OCI-LY1 (cell line): ENCODE measurements at regions not wholly inside any gene's neighbourhood (a gene's known extent, or its start where the extent isn't known, plus 50 kb on each side); places are given as distances from the start of the nearest gene placed in this dataset.
A peak's percentile ranks its signal among the peaks of the same experiment; 100 is the strongest.

Experiments used
- H2AFZ ChIP-seq: fragments of 200-600 bp; sonication (generic), shearing (Covaris generic); 2 replicates; pipeline ENCODE4 v1.6.0; 2014; ENCODE audit warnings: antibody characterized with exemption, mild to moderate bottlenecking, low read length
- H3F3A ChIP-seq: fragments of 200-600 bp; sonication (generic), shearing (Covaris generic); 2 replicates; pipeline ENCODE4 v1.6.0; 2014; ENCODE audit warnings: mild to moderate bottlenecking, antibody characterized with exemption, low read length, moderate library complexity; ENCODE audit not compliant: insufficient read depth
- H3K27ac ChIP-seq: fragments of 200-600 bp; sonication (generic); 2 replicates; pipeline ENCODE4 v1.5.1; 2014; ENCODE audit warnings: low read length, mixed run types, mild to moderate bottlenecking, low read depth; ENCODE audit not compliant: poor library complexity, severe bottlenecking
- H3K27me3 ChIP-seq: fragments of 200-600 bp; sonication (generic); 2 replicates; pipeline ENCODE4 v1.6.0; 2014; ENCODE audit warnings: antibody characterized with exemption, mild to moderate bottlenecking, low read length, moderate library complexity; ENCODE audit not compliant: insufficient read depth
- H3K36me3 ChIP-seq: fragments of 200-600 bp; sonication (generic); 2 replicates; pipeline ENCODE4 v1.6.1; 2014; ENCODE audit warnings: mild to moderate bottlenecking, antibody characterized with exemption, low read length, moderate library complexity, mixed read lengths; ENCODE audit not compliant: insufficient read depth
- H3K4me1 ChIP-seq: fragments of 200-600 bp; sonication (generic); 2 replicates; pipeline ENCODE4 v1.5.1; 2014; ENCODE audit warnings: mild to moderate bottlenecking, low read length, moderate library complexity; ENCODE audit not compliant: insufficient read depth, severe bottlenecking
- H3K4me2 ChIP-seq: fragments of 200-600 bp; sonication (generic), shearing (Covaris generic); 2 replicates; pipeline ENCODE4 v1.6.1; 2014; ENCODE audit warnings: low read length
- H3K4me3 ChIP-seq: fragments of 200-600 bp; sonication (generic); 2 replicates; pipeline ENCODE4 v1.5.1; 2014; ENCODE audit warnings: low read length, low read depth, mild to moderate bottlenecking, mixed read lengths; ENCODE audit not compliant: poor library complexity, severe bottlenecking
- H3K79me2 ChIP-seq: fragments of 200-600 bp; shearing (Covaris generic); 2 replicates; pipeline ENCODE4 v1.6.1; 2016; ENCODE audit warnings: mixed run types, low read length, mixed read lengths; ENCODE audit not compliant: insufficient read depth
- H3K9ac ChIP-seq: fragments of 200-600 bp; sonication (generic), shearing (Covaris generic); 2 replicates; pipeline ENCODE4 v1.6.1; 2014; ENCODE audit warnings: mild to moderate bottlenecking, low read length, mixed read lengths
- H3K9me2 ChIP-seq: fragments of 200-600 bp; sonication (generic), shearing (Covaris generic); 2 replicates; pipeline ENCODE4 v1.6.1; 2014; ENCODE audit warnings: low read depth, mild to moderate bottlenecking, low read length, mixed read lengths
- H3K9me3 ChIP-seq: fragments of 200-600 bp; shearing (Covaris generic); 2 replicates; pipeline ENCODE4 v1.6.1; 2014; ENCODE audit warnings: low read length, mixed read lengths
- H4K20me1 ChIP-seq: fragments of 200-600 bp; sonication (generic), shearing (Covaris generic); 2 replicates; pipeline ENCODE4 v1.6.0; 2016; ENCODE audit warnings: mild to moderate bottlenecking, low read length; ENCODE audit not compliant: insufficient read depth
- EZH2 ChIP-seq: fragments of 200-600 bp; sonication (generic), shearing (Covaris generic); IDR thresholded peaks from 2 replicates; pipeline ENCODE4 v1.8.0; 2017; ENCODE audit warnings: borderline replicate concordance, mixed run types, mild to moderate bottlenecking, antibody characterized with exemption, low read length, moderate library complexity, mixed read lengths
- TF ChIP-seq, protein P1 (sequence below): fragments of 200-600 bp; sonication (generic), shearing (Covaris generic); IDR thresholded peaks from 2 replicates; pipeline ENCODE4 v1.5.1; 2017; ENCODE audit warnings: mild to moderate bottlenecking, antibody characterized with exemption, low read length, moderate library complexity, mixed read lengths

DNA sequence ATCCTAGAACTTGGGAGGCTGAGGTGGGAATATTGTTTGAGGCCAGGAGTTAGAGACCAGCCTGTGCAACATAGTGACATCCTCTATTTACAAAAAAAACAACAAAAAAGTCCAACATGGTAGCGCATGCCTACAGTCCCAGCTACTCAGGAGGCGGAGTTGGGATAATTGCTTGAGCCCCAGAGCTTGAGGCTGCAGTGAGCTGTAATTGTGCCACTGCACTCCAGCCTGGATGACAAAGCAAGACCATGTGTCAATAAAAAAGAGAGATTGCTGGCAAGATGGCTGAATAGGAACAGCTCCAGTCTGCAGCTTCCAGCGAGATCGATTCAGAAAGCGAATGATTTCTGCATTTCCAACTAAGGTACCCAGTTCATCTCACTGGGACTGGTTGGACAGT is 54.8 kb upstream of the FBXL17 start:
- H3K9ac ChIP-seq = no peak overlapping the region
- no peaks in the 10 kb centered on the region for H3K79me2 ChIP-seq
- H2AFZ ChIP-seq = no peak overlapping the region
- no peak overlapping the region for H3K4me3 ChIP-seq
- peaks cover 13% of the 10 kb centered on the region for H3K4me1 ChIP-seq
- H3F3A ChIP-seq = no peaks in the 10 kb centered on the region
- TF ChIP-seq, protein P1, sequence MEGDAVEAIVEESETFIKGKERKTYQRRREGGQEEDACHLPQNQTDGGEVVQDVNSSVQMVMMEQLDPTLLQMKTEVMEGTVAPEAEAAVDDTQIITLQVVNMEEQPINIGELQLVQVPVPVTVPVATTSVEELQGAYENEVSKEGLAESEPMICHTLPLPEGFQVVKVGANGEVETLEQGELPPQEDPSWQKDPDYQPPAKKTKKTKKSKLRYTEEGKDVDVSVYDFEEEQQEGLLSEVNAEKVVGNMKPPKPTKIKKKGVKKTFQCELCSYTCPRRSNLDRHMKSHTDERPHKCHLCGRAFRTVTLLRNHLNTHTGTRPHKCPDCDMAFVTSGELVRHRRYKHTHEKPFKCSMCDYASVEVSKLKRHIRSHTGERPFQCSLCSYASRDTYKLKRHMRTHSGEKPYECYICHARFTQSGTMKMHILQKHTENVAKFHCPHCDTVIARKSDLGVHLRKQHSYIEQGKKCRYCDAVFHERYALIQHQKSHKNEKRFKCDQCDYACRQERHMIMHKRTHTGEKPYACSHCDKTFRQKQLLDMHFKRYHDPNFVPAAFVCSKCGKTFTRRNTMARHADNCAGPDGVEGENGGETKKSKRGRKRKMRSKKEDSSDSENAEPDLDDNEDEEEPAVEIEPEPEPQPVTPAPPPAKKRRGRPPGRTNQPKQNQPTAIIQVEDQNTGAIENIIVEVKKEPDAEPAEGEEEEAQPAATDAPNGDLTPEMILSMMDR = no peak
- no peak for TF ChIP-seq EZH2
- no peaks in the 10 kb centered on the region for H3K36me3 ChIP-seq
- H3K27ac ChIP-seq = no peak overlapping the region
- H3K9me3 ChIP-seq = no peaks in the 10 kb centered on the region
- no peaks in the 10 kb centered on the region for H4K20me1 ChIP-seq
- no peak overlapping the region for H3K4me2 ChIP-seq
- no peaks in the 10 kb centered on the region for H3K9me2 ChIP-seq
- no peaks in the 10 kb centered on the region for H3K27me3 ChIP-seq

DNA sequence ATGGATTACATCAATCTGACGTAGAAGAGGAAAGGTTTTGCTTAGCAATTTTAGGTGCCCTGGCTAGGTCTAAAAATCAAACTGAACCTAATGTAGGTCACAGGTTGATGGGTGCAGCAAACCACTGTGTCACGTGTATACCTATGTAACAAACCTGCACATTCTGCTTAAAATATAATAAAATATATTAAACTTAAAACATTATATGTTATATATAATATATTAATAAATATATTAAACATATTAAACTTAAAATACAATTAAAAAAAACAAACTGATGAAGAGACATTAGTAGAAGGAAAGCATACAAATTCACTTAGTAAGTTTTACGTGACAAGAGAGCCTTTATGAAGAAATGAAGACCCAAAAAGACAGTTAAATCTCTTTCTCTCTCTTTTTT is 51.7 kb upstream of the FBXL17 start:
- Histone ChIP-seq H3K4me1 (peaks cover 13% of the 10 kb centered on the region), H3K4me3 (no peak overlapping the region), H3K9ac (no peak overlapping the region), H4K20me1 (no peaks in the 10 kb centered on the region), H3F3A (no peaks in the 10 kb centered on the region), H3K9me3 (no peaks in the 10 kb centered on the region), H3K27ac (no peak overlapping the region), H3K9me2 (peaks cover 3% of the 10 kb centered on the region; the same call in 1 of the 2 replicates), H3K4me2 (no peak overlapping the region), H3K36me3 (no peaks in the 10 kb centered on the region; the same call in 1 of the 2 replicates), H3K27me3 (no peaks in the 10 kb centered on the region), H3K79me2 (no peaks in the 10 kb centered on the region), H2AFZ (no peak overlapping the region)
- TF ChIP-seq, protein P1 = no peak
- no peak for TF ChIP-seq EZH2

DNA sequence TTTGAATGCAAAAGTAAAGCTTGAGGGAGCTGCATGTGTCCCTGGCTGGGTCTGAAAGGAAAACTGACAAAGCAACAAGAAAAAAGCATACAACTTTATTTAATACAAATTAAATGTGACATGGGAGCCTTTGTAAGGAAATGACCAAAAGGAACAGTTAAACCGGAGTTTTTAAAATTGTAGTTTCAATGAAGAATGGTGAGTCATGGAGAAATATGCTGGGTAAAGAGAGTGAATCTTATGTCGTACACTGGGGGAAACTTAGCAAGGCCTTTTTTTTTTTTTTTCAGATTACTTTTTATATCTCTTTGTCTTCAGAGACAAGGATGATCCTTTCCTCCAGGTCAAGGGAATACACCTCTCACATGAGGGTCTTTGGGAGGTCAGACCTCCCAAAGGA is 50.1 kb upstream of the FBXL17 start:
- Histone ChIP-seq H3K9me3 (no peaks in the 10 kb centered on the region), H3K4me3 (no peak overlapping the region), H3F3A (no peaks in the 10 kb centered on the region), H3K27ac (no peak overlapping the region), H3K4me2 (no peak overlapping the region), H2AFZ (peak overlapping the region; percentile 57; the same call in 1 of the 2 replicates), H3K27me3 (no peaks in the 10 kb centered on the region), H3K9ac (no peak overlapping the region), H3K4me1 (peaks cover 13% of the 10 kb centered on the region), H3K36me3 (no peaks in the 10 kb centered on the region; the same call in 1 of the 2 replicates), H3K79me2 (no peaks in the 10 kb centered on the region), H3K9me2 (peaks cover 3% of the 10 kb centered on the region; the same call in 1 of the 2 replicates), H4K20me1 (no peaks in the 10 kb centered on the region)
- TF ChIP-seq, protein P1 = no peak
